OCI-LY7 (cell line): ENCODE measurements at regions not wholly inside any gene's neighbourhood (a gene's known extent, or its start where the extent isn't known, plus 50 kb on each side); places are given as distances from the start of the nearest gene placed in this dataset.
"Not testable (repeated sequence)": the region's sequence is repeated elsewhere in the genome, so short reads cannot be mapped to it uniquely, and the experiment has no call there.

ENCODE experiments used
- BruUV-seq: library from RNA; stranded (reverse); fragments of 400-500 nt; replicated peaks from 2 replicates; lab custom pipeline; 2021; lab: Mats Ljungman, UMichigan
- CTCF ChIA-PET: fragments of 300-600 bp; sonication (Branson Sonifier 250); formaldehyde crosslinking; loops from one replicate; lab custom pipeline; 2022; ENCODE audit warnings: antibody characterized with exemption; ENCODE audit not compliant: unreplicated experiment; lab: Charles Lee
- POLR2A ChIA-PET: fragments of 300-600 bp; sonication (Branson Sonifier 250); formaldehyde crosslinking; loops from one replicate; lab custom pipeline; 2022; ENCODE audit warnings: antibody characterized with exemption; lab: Charles Lee
- DNase-seq: peaks from one replicate; pipeline ENCODE4 v3.0.0-alpha.2; 2015; ENCODE audit warnings: low spot score
- H2AFZ ChIP-seq: fragments of 200-600 bp; sonication (generic), shearing (Covaris generic); 2 replicates; pipeline ENCODE4 v1.6.1; 2014; ENCODE audit warnings: mild to moderate bottlenecking, antibody characterized with exemption, low read length, moderate library complexity
- H3K27ac ChIP-seq: fragments of 200-600 bp; sonication (generic); 2 replicates; pipeline ENCODE4 v1.5.1; 2014; ENCODE audit warnings: mixed run types, low read depth, mild to moderate bottlenecking, moderate library complexity, low read length, inconsistent platforms; ENCODE audit not compliant: poor library complexity, severe bottlenecking
- H3K36me3 ChIP-seq: fragments of 200-600 bp; sonication (generic); 2 replicates; pipeline ENCODE4 v1.6.1; 2014; ENCODE audit warnings: mild to moderate bottlenecking, antibody characterized with exemption, low read length, moderate library complexity, mixed read lengths; ENCODE audit not compliant: insufficient read depth
- H3K4me1 ChIP-seq: fragments of 200-600 bp; sonication (generic); 2 replicates; pipeline ENCODE4 v1.5.1; 2014; ENCODE audit warnings: mild to moderate bottlenecking, low read length; ENCODE audit not compliant: insufficient read depth, poor library complexity, severe bottlenecking
- H3K4me2 ChIP-seq: fragments of 200-600 bp; sonication (generic); 2 replicates; pipeline ENCODE4 v1.6.1; 2014; ENCODE audit warnings: mild to moderate bottlenecking, low read length
- H3K4me3 ChIP-seq: fragments of 200-600 bp; sonication (generic); 2 replicates; pipeline ENCODE4 v1.5.1; 2014; ENCODE audit warnings: mild to moderate bottlenecking, low read depth, low read length; ENCODE audit not compliant: poor library complexity, severe bottlenecking
- H3K79me2 ChIP-seq: fragments of 200-600 bp; sonication (generic); 2 replicates; pipeline ENCODE4 v1.6.1; 2016; ENCODE audit warnings: low read depth, mild to moderate bottlenecking, low read length, moderate library complexity, mixed read lengths; ENCODE audit not compliant: insufficient read depth
- H3K9me2 ChIP-seq: fragments of 200-600 bp; sonication (generic); 2 replicates; pipeline ENCODE4 v1.6.1; 2016; ENCODE audit warnings: mild to moderate bottlenecking, low read length, mixed read lengths; ENCODE audit not compliant: insufficient read depth
- H3K9me3 ChIP-seq: fragments of 200-600 bp; sonication (generic); 2 replicates; pipeline ENCODE4 v1.6.1; 2014; ENCODE audit warnings: mild to moderate bottlenecking, mixed run types, low read length, mixed read lengths
- H4K20me1 ChIP-seq: fragments of 200-600 bp; sonication (generic); 2 replicates; pipeline ENCODE4 v1.6.1; 2014; ENCODE audit warnings: mild to moderate bottlenecking, antibody characterized with exemption, low read length, moderate library complexity, mixed read lengths; ENCODE audit not compliant: insufficient read depth
- CTCF ChIP-seq: fragments of 200-600 bp; sonication (generic); conservative IDR thresholded peaks from 2 replicates; pipeline ENCODE4 v1.5.1; 2014; ENCODE audit warnings: mild to moderate bottlenecking, antibody characterized with exemption, low read length, moderate library complexity, mixed read lengths
- EZH2phosphoT487 ChIP-seq: fragments of 200-600 bp; sonication (generic); IDR thresholded peaks from 2 replicates; pipeline ENCODE4 v1.6.1; 2018; ENCODE audit warnings: low read depth, borderline replicate concordance, mild to moderate bottlenecking, mixed run types, antibody characterized with exemption, low read length, moderate library complexity, mixed read lengths
- intact Hi-C: fragments of 100-400 bp; cut with micrococcal nuclease; formaldehyde crosslinking; loops from one replicate; pipeline ENCODE4 v1.10.0; 2022; ENCODE audit not compliant: unreplicated experiment

- TF ChIP-seq EZH2phosphoT487, result no peak
- TF ChIP-seq CTCF, result no peak
- no peak for DNase-seq
- Histone ChIP-seq H4K20me1 (no peaks in the 10 kb centered on the region), H3K36me3 (no peaks in the 10 kb centered on the region), H3K27ac (no peak overlapping the region), H2AFZ (no peak overlapping the region), H3K9me2 (no peaks in the 10 kb centered on the region), H3K79me2 (no peaks in the 10 kb centered on the region), H3K4me1 (no peaks in the 10 kb centered on the region), H3K4me3 (no peak overlapping the region), H3K4me2 (no peak overlapping the region), H3K9me3 (no peaks in the 10 kb centered on the region)
- intact Hi-C loops, result no loop called here
- POLR2A ChIA-PET, result no interaction called here
- BruUV-seq, result no TSS peak
- CTCF ChIA-PET, result no interaction called here
These were observed 121.3 kb upstream of the WNT7A start for GRCh38 chr3:14001136-14001535.

GRCh38 chr3:14000556-14000955, 120.7 kb upstream of the WNT7A start:
- BruUV-seq, result no TSS peak
- intact Hi-C loops, result no loop called here
- Histone ChIP-seq H3K36me3 (no peaks in the 10 kb centered on the region), H2AFZ (no peak overlapping the region), H3K4me3 (no peak overlapping the region), H3K9me2 (no peaks in the 10 kb centered on the region), H4K20me1 (no peaks in the 10 kb centered on the region), H3K27ac (no peak overlapping the region), H3K79me2 (no peaks in the 10 kb centered on the region), H3K4me1 (no peaks in the 10 kb centered on the region), H3K4me2 (no peak overlapping the region), H3K9me3 (no peaks in the 10 kb centered on the region)
- ChIA-PET CTCF (no interaction called here), POLR2A (no interaction called here)
- TF ChIP-seq EZH2phosphoT487, result no peak
- no peak for TF ChIP-seq CTCF
- DNase-seq, result no peak

- intact Hi-C loops, result loop anchor here (1.0 kb wide), 1 partner anchor 45 kb away; no protein-coding TSS in a partner anchor
- no TSS peak for BruUV-seq
These were observed 119.0 kb upstream of the WNT7A start for GRCh38 chr3:13998831-13999230.

GRCh38 chr3:13995216-13995615, 115.3 kb upstream of the WNT7A start:
- H3K27ac ChIP-seq, CTCF ChIA-PET, DNase-seq, intact Hi-C loops, POLR2A ChIA-PET, BruUV-seq, H3K79me2 ChIP-seq, H3K9me2 ChIP-seq, H4K20me1 ChIP-seq, H3K36me3 ChIP-seq, H3K9me3 ChIP-seq, H3K4me2 ChIP-seq, H3K4me1 ChIP-seq, H2AFZ ChIP-seq, H3K4me3 ChIP-seq: not testable (repeated sequence)

More at GRCh38 chr3:13998831-13999230, 119.0 kb upstream of the WNT7A start:
- H3K79me2 ChIP-seq, result no peaks in the 10 kb centered on the region
- H3K4me1 ChIP-seq, result no peaks in the 10 kb centered on the region
- no peaks in the 10 kb centered on the region for H3K36me3 ChIP-seq
- H4K20me1 ChIP-seq, result no peaks in the 10 kb centered on the region
- no peak for DNase-seq
- no peak overlapping the region for H3K4me3 ChIP-seq
- CTCF ChIA-PET, result no interaction called here
- no peaks in the 10 kb centered on the region for H3K9me3 ChIP-seq
- POLR2A ChIA-PET, result no interaction called here
- no peak overlapping the region for H2AFZ ChIP-seq
- H3K27ac ChIP-seq, result no peak overlapping the region
- TF ChIP-seq EZH2phosphoT487 (no peak), CTCF (no peak)
- no peaks in the 10 kb centered on the region for H3K9me2 ChIP-seq
- no peak overlapping the region for H3K4me2 ChIP-seq

- H3K27ac ChIP-seq, H2AFZ ChIP-seq, intact Hi-C loops, DNase-seq, H3K9me2 ChIP-seq, H3K9me3 ChIP-seq, POLR2A ChIA-PET, H3K4me2 ChIP-seq, H3K36me3 ChIP-seq, H3K79me2 ChIP-seq, CTCF ChIA-PET, H4K20me1 ChIP-seq, H3K4me1 ChIP-seq, BruUV-seq, H3K4me3 ChIP-seq: not testable (repeated sequence)
These were observed 109.1 kb upstream of the WNT7A start for GRCh38 chr3:13988925-13989324.
